GM19463 (cell line): ENCODE measurements at regions not wholly inside any gene's neighbourhood (a gene's known extent, or its start where the extent isn't known, plus 50 kb on each side); places are given as distances from the start of the nearest gene placed in this dataset.

Experiments used
- ATAC-seq: cut with Tn5 transposase; IDR thresholded peaks from one replicate; pipeline ENCODE4 v1.9.1; 2021; ENCODE audit warnings: mild to moderate bottlenecking, moderate library complexity; ENCODE audit not compliant: unreplicated experiment

GRCh38 chr11:123305601-123306375 is 110.7 kb upstream of the CLMP start:
- no peak for ATAC-seq

GRCh38 chr11:123304828-123305466 is 109.9 kb upstream of the CLMP start:
- ATAC-seq, result no peak

- no peak for ATAC-seq
Observed at GRCh38 chr11:123303924-123304323, 108.9 kb upstream of the CLMP start.

GRCh38 chr11:123302751-123303195 is 107.7 kb upstream of the CLMP start:
- ATAC-seq, result peak; percentile 54

GRCh38 chr11:123301696-123302400 is 106.8 kb upstream of the CLMP start:
- ATAC-seq, result peak; percentile 73

GRCh38 chr11:123301013-123301591 is 106.1 kb upstream of the CLMP start:
- no peak for ATAC-seq

GRCh38 chr11:123299721-123300120 is 104.7 kb upstream of the CLMP start:
- ATAC-seq, result no peak

- no peak for ATAC-seq
Observed at GRCh38 chr11:123298488-123299447, 103.7 kb upstream of the CLMP start.

GRCh38 chr11:123292647-123293046 is 97.6 kb upstream of the CLMP start:
- ATAC-seq, result no peak

- ATAC-seq, result no peak
Observed at GRCh38 chr11:123291201-123291869, 96.3 kb upstream of the CLMP start.

GRCh38 chr11:123286761-123287160 is 91.7 kb upstream of the CLMP start:
- ATAC-seq, result no peak

GRCh38 chr11:123286255-123286654 is 91.2 kb upstream of the CLMP start:
- no peak for ATAC-seq

GRCh38 chr11:123284454-123284853 is 89.4 kb upstream of the CLMP start:
- no peak for ATAC-seq

- no peak for ATAC-seq
Observed at GRCh38 chr11:123282597-123282996, 87.5 kb upstream of the CLMP start.

GRCh38 chr11:123273616-123274015 is 78.6 kb upstream of the CLMP start:
- no peak for ATAC-seq

GRCh38 chr11:123272565-123272964 is 77.5 kb upstream of the CLMP start:
- no peak for ATAC-seq

GRCh38 chr11:123268156-123268555 is 73.1 kb upstream of the CLMP start:
- ATAC-seq, result no peak

GRCh38 chr11:123265951-123266350 is 70.9 kb upstream of the CLMP start:
- no peak for ATAC-seq

- ATAC-seq, result no peak
Observed at GRCh38 chr11:123264431-123264780, 69.4 kb upstream of the CLMP start.
